Type B pancreatic cell (in vitro differentiated cells): ENCODE measurements at regions not wholly inside any gene's neighbourhood (a gene's known extent, or its start where the extent isn't known, plus 50 kb on each side); places are given as distances from the start of the nearest gene placed in this dataset.

Experiments
- DNase-seq: peaks from one replicate; pipeline ENCODE4 v3.0.0; 2021; ENCODE audit warnings: mixed read lengths; ENCODE audit not compliant: unreplicated experiment; ENCODE audit errors: extremely low spot score
- H3K27ac Mint-ChIP-seq: 2 replicates; pipeline ENCODE4 v1.8.0; 2021; ENCODE audit warnings: mild to moderate bottlenecking, mixed read lengths
- H3K27me3 Mint-ChIP-seq: 2 replicates; pipeline ENCODE4 v1.8.0; 2021; ENCODE audit warnings: mixed read lengths
- H3K36me3 Mint-ChIP-seq: 2 replicates; pipeline ENCODE4 v1.8.0; 2021; ENCODE audit warnings: mixed read lengths
- H3K4me1 Mint-ChIP-seq: one replicate; pipeline ENCODE4 v1.8.0; 2021; ENCODE audit warnings: mixed read lengths; ENCODE audit not compliant: unreplicated experiment
- H3K4me3 Mint-ChIP-seq: 2 replicates; pipeline ENCODE4 v1.8.0; 2021; ENCODE audit warnings: mild to moderate bottlenecking, mixed read lengths
- H3K9me3 Mint-ChIP-seq: 2 replicates; pipeline ENCODE4 v1.8.0; 2021; ENCODE audit warnings: mixed read lengths
- TF ChIP-seq, protein P1 (sequence below): fragments of 200-600 bp; sonication (generic); conservative IDR thresholded peaks from 2 replicates; pipeline ENCODE4 v1.5.0; 2021; ENCODE audit warnings: antibody characterized with exemption, mild to moderate bottlenecking

DNA sequence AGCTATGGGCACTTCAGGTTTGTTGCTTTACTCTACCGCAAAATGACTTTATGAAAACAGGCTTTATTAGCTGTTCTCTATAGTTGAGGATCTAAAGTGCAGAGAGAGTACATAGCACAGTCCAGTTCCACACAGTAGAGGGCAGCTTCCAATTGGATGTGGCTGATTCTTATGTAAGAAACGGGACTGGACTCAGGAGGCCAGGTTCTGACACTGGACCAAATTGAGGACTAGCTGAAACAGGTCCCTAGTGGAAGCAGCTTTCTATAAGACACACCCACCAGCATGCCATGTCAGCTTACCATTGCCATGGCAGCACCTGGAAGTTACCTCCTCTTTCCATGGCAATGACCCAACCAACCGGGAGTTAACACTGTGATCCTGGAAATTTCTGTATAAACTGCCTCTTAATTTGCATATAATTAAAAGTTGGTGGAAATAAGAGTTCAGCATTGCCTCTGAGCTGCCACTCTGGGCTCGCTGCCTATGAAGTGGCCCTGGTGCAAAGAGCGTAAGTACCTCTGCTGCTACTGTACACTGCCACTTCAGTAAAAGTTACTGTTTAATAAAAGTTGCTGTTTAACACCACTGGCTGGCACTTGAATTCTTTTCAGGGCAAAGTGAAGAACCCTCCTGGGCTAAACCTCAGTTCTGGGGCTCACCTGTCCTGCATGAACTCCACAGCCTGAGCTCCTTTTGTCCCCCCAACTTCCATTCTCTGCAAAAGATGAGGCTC, 211.9 kb upstream of the SLC10A2 start:
- H3K27me3 Mint-ChIP-seq = no peaks in the 10 kb centered on the region
- H3K9me3 Mint-ChIP-seq = no peaks in the 10 kb centered on the region
- H3K27ac Mint-ChIP-seq = no peak overlapping the region
- no peak overlapping the region for H3K4me3 Mint-ChIP-seq
- TF ChIP-seq, protein P1, sequence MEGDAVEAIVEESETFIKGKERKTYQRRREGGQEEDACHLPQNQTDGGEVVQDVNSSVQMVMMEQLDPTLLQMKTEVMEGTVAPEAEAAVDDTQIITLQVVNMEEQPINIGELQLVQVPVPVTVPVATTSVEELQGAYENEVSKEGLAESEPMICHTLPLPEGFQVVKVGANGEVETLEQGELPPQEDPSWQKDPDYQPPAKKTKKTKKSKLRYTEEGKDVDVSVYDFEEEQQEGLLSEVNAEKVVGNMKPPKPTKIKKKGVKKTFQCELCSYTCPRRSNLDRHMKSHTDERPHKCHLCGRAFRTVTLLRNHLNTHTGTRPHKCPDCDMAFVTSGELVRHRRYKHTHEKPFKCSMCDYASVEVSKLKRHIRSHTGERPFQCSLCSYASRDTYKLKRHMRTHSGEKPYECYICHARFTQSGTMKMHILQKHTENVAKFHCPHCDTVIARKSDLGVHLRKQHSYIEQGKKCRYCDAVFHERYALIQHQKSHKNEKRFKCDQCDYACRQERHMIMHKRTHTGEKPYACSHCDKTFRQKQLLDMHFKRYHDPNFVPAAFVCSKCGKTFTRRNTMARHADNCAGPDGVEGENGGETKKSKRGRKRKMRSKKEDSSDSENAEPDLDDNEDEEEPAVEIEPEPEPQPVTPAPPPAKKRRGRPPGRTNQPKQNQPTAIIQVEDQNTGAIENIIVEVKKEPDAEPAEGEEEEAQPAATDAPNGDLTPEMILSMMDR = no peak
- peaks cover 28% of the 10 kb centered on the region for H3K4me1 Mint-ChIP-seq
- no peak for DNase-seq
- H3K36me3 Mint-ChIP-seq = no peaks in the 10 kb centered on the region

DNA sequence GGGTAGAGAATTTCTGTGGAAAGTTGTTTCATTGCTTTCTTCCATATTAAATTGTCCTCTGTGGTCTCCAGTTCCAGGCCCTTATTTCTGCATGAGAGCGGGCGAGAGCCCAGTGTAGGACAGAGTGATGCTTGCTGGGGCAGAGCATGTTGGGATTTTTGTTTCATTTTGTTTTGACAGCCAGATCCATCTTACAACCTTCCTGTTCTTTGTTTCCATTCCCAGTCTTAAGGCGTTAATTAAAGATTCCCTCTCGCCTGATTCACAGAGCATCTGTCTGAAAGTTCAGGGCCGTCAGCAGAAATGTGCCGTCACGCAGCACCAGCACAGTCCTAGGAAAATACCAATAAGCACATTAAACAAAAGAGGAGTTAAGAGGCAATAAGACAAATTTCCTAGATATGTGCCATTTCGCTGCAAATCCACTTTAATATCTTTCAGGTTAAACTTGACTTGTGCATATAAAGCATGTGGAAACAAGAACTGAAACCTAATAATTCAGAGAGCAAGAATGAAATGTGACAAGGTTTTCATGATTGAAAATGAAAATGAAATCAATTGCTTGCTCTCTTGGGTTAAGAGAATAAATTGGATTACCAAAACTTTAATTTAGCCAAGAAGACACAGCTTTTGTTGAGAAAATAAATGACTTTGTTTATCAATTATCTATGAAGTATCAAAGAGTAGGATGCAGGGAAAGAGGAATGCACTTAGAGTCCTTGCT, 210.7 kb upstream of the SLC10A2 start:
- Mint-ChIP-seq H3K27me3 (no peaks in the 10 kb centered on the region), H3K4me3 (no peak overlapping the region), H3K27ac (no peak overlapping the region), H3K9me3 (no peaks in the 10 kb centered on the region), H3K4me1 (peaks cover 22% of the 10 kb centered on the region), H3K36me3 (no peaks in the 10 kb centered on the region)
- TF ChIP-seq, protein P1 = no peak
- DNase-seq = no peak

DNA sequence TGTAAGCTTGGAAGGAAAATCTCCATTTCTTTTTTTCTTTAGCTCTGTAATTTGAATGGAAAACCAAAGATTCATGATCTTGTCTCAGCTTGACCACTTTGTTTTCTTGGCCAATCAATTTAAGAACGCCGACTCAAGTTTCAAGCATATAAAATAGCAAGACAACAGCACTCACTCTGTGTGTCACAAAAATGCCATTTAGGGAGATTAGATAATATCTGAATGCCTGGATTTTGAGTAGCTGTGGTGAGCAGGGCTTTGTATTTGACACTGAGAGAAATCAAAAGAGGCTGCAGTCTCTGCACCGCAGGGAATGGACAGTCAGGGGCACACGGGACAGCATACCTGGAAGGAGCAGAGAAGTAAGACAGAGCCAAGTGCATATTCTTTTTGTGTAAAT, 209.5 kb upstream of the SLC10A2 start:
- no peaks in the 10 kb centered on the region for H3K27me3 Mint-ChIP-seq
- no peak overlapping the region for H3K27ac Mint-ChIP-seq
- no peak overlapping the region for H3K4me3 Mint-ChIP-seq
- peaks cover 22% of the 10 kb centered on the region for H3K4me1 Mint-ChIP-seq
- TF ChIP-seq, protein P1 = no peak
- DNase-seq = no peak
- no peaks in the 10 kb centered on the region for H3K9me3 Mint-ChIP-seq
- H3K36me3 Mint-ChIP-seq = no peaks in the 10 kb centered on the region

DNA sequence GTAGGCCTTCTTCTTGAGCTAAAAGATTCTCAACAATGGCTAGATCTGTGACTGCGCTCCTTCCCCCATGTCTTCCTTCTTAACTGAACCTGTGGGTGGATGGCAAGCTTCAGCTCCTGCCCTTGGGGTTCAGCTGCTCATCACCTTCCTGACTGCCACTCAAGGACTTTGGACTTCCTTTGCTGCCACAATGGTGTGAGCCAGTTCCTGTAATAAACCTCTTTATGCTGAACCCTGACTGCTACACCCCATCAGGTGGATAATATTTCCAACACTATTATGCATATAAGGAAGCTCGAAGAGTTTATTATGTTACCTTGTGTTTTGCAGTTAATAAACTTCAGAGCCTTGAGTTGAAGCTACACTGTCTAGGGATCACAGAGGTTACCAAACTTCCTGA, 208.9 kb upstream of the SLC10A2 start:
- peaks cover 22% of the 10 kb centered on the region for H3K4me1 Mint-ChIP-seq
- no peak overlapping the region for H3K4me3 Mint-ChIP-seq
- H3K36me3 Mint-ChIP-seq = no peaks in the 10 kb centered on the region
- no peak overlapping the region for H3K27ac Mint-ChIP-seq
- DNase-seq = no peak
- TF ChIP-seq, protein P1 = no peak
- no peaks in the 10 kb centered on the region for H3K9me3 Mint-ChIP-seq
- no peaks in the 10 kb centered on the region for H3K27me3 Mint-ChIP-seq

DNA sequence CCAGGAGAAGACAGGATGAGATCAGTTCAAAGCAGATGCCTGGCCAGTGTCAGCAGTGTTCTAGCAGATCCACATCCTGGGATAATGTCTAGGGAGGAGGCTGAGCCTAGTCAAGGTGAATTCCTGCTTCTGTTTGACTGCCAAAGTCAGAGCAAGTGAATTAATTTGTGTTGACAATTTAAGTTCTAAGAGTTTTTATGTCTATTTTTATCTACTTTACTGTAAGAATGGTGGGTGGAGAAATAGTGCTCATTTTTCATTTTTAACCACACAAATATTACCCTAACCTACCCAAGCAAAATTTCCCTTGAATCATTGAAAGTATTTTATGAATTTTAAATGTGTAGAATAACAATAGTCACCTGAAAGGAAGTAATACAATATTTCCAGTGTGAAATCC, 207.6 kb upstream of the SLC10A2 start:
- no peak overlapping the region for H3K27ac Mint-ChIP-seq
- H3K9me3 Mint-ChIP-seq = no peaks in the 10 kb centered on the region
- TF ChIP-seq, protein P1 = no peak
- peaks cover 22% of the 10 kb centered on the region for H3K4me1 Mint-ChIP-seq
- H3K4me3 Mint-ChIP-seq = no peak overlapping the region
- no peaks in the 10 kb centered on the region for H3K27me3 Mint-ChIP-seq
- no peak for DNase-seq
- no peaks in the 10 kb centered on the region for H3K36me3 Mint-ChIP-seq
